ENCODE measurements at regions not wholly inside any gene's neighbourhood (a gene's known extent, or its start where the extent isn't known, plus 50 kb on each side); places are given as distances from the start of the nearest gene placed in this dataset.

DNA sequence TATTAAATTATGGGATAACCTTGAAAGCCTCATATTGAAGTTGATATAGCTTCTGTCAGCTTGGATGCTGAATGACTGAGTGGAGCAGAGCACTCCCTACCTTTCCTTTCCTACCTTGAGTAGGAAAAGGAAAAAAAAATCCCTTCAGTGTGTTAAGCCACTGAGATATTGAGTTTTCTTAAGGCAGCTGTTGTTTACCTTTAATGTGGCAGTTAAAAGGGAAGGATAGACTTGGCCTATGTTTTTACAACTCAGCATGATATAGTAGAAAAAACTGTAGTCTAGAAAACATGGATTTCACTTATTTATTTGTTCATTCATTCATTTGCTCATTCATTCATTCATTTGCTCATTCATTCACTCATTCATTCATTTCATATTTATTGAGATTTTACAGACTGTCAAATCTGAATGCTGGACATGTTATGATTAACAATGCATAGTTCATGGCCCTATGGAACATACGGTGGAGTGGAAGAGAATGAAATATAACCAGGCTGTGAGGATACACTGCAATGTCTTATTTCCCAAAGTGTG lies 131.5 kb upstream of the MAN1A1 start:
- peaks cover 14% of the 10 kb centered on the region for H3K4me1 ChIP-seq (ENCODE audit: control insufficient read depth, insufficient read depth, low read length, unreplicated experiment)
- H2AFZ ChIP-seq (ENCODE audit: low read length, unreplicated experiment) = no peak overlapping the region
- H3K79me2 ChIP-seq (ENCODE audit: control insufficient read depth, insufficient read depth, low read length, unreplicated experiment) = no peaks in the 10 kb centered on the region
- no peak overlapping the region for H3K27ac ChIP-seq (ENCODE audit: low read depth, low read length)
- H3K27me3 ChIP-seq (ENCODE audit: insufficient read depth, low read length) = no peaks in the 10 kb centered on the region
- H3K36me3 ChIP-seq (ENCODE audit: insufficient read depth, low read length) = no peaks in the 10 kb centered on the region
- no peak overlapping the region for H3K4me3 ChIP-seq (ENCODE audit: low read depth, low read length)

DNA sequence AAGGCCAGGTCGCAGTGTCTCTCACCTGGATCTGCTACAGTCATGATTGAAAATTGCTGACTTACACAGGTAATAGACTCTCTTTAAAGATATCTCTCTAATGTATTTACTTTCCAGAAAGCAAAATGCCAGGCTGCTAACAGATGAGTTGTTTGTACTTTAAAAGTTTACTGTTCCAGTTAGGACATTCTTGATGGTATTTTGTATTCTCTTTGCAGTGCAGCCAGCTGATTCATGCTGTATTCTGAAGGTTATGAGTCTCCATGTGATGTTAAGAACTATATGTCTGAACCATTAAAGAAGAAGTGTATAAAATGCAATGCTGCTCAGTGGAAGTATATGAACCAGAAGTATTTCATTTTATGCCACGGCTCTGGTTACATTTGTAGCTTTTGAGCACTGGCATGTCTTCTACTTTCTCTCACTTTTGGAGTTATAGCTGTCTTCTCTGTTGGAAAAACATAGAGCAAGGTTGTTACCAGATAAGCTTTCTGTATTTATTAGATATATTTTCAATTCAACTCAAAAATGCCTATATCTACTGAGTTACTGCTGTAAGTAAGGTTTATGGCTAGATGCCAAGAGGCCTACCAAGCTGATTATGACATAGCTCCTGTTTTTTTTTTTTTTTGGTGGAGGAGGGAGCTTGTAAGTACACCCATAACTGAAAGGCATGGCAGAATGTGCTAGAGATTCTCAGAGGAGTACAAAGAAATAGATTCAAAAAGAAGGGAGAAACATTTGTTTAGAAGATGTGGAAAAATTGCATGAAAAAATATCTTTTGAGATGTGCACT lies 130.5 kb upstream of the MAN1A1 start:
- no peak overlapping the region for H3K4me3 ChIP-seq (ENCODE audit: low read depth, low read length)
- H3K4me1 ChIP-seq (ENCODE audit: control insufficient read depth, insufficient read depth, low read length, unreplicated experiment) = peaks cover 14% of the 10 kb centered on the region
- H3K27ac ChIP-seq (ENCODE audit: low read depth, low read length) = no peak overlapping the region
- H2AFZ ChIP-seq (ENCODE audit: low read length, unreplicated experiment) = no peak overlapping the region
- H3K27me3 ChIP-seq (ENCODE audit: insufficient read depth, low read length) = no peaks in the 10 kb centered on the region
- H3K36me3 ChIP-seq (ENCODE audit: insufficient read depth, low read length) = no peaks in the 10 kb centered on the region
- no peaks in the 10 kb centered on the region for H3K79me2 ChIP-seq (ENCODE audit: control insufficient read depth, insufficient read depth, low read length, unreplicated experiment)

DNA sequence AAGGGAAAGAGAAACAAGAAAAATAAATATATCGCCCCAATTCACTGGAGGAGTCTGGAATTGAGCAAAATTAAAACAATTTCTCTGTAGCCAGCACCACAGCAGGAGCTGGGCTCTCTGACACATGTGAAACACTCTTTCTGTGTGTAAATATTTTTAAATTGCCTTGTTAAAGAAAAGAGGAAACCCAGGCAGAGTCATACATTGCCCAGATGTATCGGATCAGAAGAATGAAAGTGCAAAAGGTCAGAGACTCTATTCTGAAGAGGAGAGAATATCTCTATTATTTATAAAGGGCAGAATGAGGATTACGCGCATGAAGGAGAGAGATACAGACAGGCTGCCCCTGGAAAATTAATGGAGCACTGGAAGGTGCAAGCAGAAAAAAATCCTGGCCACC lies 127.0 kb upstream of the MAN1A1 start:
- peaks cover 7% of the 10 kb centered on the region for H3K4me1 ChIP-seq (ENCODE audit: control insufficient read depth, insufficient read depth, low read length, unreplicated experiment)
- H2AFZ ChIP-seq (ENCODE audit: low read length, unreplicated experiment) = no peak overlapping the region
- H3K27me3 ChIP-seq (ENCODE audit: insufficient read depth, low read length) = no peaks in the 10 kb centered on the region
- H3K27ac ChIP-seq (ENCODE audit: low read depth, low read length) = no peak overlapping the region
- no peaks in the 10 kb centered on the region for H3K36me3 ChIP-seq (ENCODE audit: insufficient read depth, low read length)
- H3K79me2 ChIP-seq (ENCODE audit: control insufficient read depth, insufficient read depth, low read length, unreplicated experiment) = no peaks in the 10 kb centered on the region
- H3K4me3 ChIP-seq (ENCODE audit: low read depth, low read length) = no peak overlapping the region

DNA sequence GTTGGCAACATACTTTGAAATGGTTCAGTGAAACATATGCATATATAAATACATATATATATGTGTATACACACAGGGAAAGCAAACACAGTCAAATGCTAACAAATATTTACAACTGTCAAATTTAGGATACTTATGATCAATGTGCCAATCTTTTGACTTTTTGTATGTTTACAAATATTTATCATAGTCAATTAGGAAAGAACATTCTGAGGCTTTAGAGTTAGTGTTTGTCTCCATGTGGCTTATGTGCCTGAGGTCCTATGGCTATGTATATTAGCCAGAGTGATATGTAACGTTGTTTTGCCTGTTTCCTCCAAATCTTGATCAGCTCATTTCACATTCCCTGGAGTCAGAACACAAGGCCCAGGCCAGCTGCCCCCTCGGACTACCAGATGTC lies 126.5 kb upstream of the MAN1A1 start:
- Histone ChIP-seq H2AFZ (ENCODE audit: low read length, unreplicated experiment) (no peak overlapping the region), H3K27ac (ENCODE audit: low read depth, low read length) (no peak overlapping the region), H3K4me1 (ENCODE audit: control insufficient read depth, insufficient read depth, low read length, unreplicated experiment) (peaks cover 7% of the 10 kb centered on the region)

DNA sequence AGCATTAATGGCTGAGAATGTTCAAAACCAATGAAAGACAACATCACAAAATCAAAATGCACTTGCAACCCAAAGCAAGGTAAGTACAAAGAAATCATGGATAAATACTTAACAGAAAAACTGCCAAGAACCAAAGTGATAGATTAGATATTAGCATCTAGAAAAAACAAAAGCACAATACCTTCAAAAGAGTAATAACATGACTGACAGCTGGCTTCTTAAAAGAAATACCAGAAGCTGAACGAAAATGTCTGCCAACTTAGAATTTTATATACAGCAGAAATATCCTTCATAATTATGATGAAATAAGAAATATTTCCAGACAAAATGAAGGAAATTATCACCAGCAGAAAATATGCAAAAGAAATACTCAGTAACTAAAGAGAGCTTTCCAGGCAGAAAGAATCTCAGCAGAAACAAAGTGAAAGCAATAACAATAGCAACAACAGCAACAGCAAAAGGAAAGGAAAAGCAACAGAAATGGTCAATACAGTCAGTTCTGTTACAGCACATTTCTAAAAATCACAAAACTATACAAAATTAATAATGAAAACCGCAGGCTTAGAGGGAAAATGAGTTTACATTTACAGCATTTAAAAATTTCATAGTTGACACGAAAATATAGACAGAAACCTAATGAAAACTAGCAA lies 121.5 kb upstream of the MAN1A1 start:
- H3K4me1 ChIP-seq (ENCODE audit: control insufficient read depth, insufficient read depth, low read length, unreplicated experiment) = peaks cover 5% of the 10 kb centered on the region
- no peak overlapping the region for H3K27ac ChIP-seq (ENCODE audit: low read depth, low read length)
- no peaks in the 10 kb centered on the region for H3K27me3 ChIP-seq (ENCODE audit: insufficient read depth, low read length)
- peak overlapping the region; percentile 57 for H2AFZ ChIP-seq (ENCODE audit: low read length, unreplicated experiment)
- peak overlapping the region; percentile 47 for H3K4me3 ChIP-seq (ENCODE audit: low read depth, low read length)
- H3K36me3 ChIP-seq (ENCODE audit: insufficient read depth, low read length) = no peaks in the 10 kb centered on the region
- H3K79me2 ChIP-seq (ENCODE audit: control insufficient read depth, insufficient read depth, low read length, unreplicated experiment) = no peaks in the 10 kb centered on the region

More for the DNA sequence above, 126.5 kb upstream of the MAN1A1 start:
- no peak overlapping the region for H3K4me3 ChIP-seq (ENCODE audit: low read depth, low read length)
- no peaks in the 10 kb centered on the region for H3K79me2 ChIP-seq (ENCODE audit: control insufficient read depth, insufficient read depth, low read length, unreplicated experiment)
- H3K27me3 ChIP-seq (ENCODE audit: insufficient read depth, low read length) = no peaks in the 10 kb centered on the region
- H3K36me3 ChIP-seq (ENCODE audit: insufficient read depth, low read length) = no peaks in the 10 kb centered on the region

DNA sequence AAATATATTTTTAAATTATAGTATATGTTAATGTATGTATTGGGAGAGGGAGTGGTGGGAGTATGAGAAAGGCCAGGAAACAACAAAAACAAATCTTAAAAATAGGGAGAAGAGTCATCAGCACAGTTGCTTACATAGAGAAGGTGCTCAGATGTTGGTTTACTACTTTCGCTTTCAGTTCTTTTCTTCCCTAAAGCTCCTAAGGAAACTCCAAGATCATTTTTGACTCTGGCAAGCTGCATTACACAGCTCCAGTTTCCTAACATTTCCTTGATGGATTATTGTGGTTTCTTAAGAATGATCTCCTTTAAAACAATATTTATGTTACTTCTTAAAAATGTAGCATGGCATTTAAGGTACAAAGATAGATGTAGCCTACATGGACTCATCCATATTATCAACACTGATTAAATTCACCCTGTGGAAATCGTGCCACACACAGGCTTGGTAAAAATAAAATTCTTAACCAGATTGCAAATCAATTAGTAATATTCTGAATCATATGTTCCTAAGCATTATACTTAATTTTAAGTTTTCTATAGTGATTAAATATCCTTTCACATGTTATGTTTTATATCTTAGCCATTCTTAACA lies 118.0 kb upstream of the MAN1A1 start:
- Histone ChIP-seq H3K36me3 (ENCODE audit: insufficient read depth, low read length) (no peaks in the 10 kb centered on the region), H3K4me3 (ENCODE audit: low read depth, low read length) (peak overlapping the region; percentile 65), H3K27ac (ENCODE audit: low read depth, low read length) (peak overlapping the region; percentile 21), H3K79me2 (ENCODE audit: control insufficient read depth, insufficient read depth, low read length, unreplicated experiment) (no peaks in the 10 kb centered on the region), H2AFZ (ENCODE audit: low read length, unreplicated experiment) (peak overlapping the region; percentile 52), H3K4me1 (ENCODE audit: control insufficient read depth, insufficient read depth, low read length, unreplicated experiment) (peaks cover 5% of the 10 kb centered on the region), H3K27me3 (ENCODE audit: insufficient read depth, low read length) (no peaks in the 10 kb centered on the region)

DNA sequence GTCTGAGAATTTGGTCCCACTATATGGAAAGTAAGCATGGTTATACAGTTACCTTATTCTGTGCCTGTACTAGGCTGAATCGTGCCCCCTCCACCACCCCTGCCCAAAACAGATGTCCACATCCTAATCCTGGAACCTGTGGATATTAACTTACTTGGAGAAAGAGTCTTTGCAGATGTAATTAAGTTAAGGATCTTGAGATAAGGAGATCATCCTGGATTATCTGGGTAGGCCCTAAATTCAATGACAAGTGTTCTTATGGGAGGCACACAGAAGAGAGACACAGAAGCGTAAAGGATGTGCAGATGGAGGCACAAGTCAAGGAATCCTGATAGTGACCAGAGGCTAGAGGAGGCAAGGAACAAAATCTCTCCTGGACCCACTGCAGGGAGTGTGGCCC lies 116.7 kb upstream of the MAN1A1 start:
- Histone ChIP-seq H3K79me2 (ENCODE audit: control insufficient read depth, insufficient read depth, low read length, unreplicated experiment) (no peaks in the 10 kb centered on the region), H2AFZ (ENCODE audit: low read length, unreplicated experiment) (peak overlapping the region; percentile 56), H3K36me3 (ENCODE audit: insufficient read depth, low read length) (no peaks in the 10 kb centered on the region), H3K27ac (ENCODE audit: low read depth, low read length) (no peak overlapping the region), H3K4me3 (ENCODE audit: low read depth, low read length) (no peak overlapping the region), H3K27me3 (ENCODE audit: insufficient read depth, low read length) (no peaks in the 10 kb centered on the region), H3K4me1 (ENCODE audit: control insufficient read depth, insufficient read depth, low read length, unreplicated experiment) (peaks cover 5% of the 10 kb centered on the region)

DNA sequence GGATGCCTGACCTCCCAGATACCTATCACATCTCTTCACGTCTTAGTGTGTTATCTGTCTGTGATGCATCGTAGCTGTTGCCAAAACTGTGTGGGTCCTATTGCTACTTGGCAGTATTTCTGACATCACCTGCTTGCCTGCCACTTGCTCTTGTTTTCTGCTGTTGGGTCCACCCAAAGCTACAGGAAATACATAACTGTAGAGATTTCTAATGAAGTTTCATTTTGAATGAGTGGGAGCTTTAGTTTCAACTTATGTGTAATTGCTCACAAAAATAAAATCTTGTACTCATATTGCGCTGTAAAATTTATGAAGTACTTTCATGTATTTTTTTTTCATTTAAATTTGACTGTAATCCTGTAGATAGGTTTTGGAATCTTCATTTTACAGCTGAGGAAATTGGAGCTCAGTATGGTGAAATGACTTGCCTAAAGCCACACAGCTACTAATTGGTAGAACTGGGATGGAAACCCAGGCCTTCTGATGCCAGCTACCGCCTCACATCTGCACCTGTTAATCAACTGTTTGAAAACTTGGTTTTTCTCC lies 113.6 kb upstream of the MAN1A1 start:
- Histone ChIP-seq H3K4me3 (ENCODE audit: low read depth, low read length) (no peak overlapping the region), H3K79me2 (ENCODE audit: control insufficient read depth, insufficient read depth, low read length, unreplicated experiment) (no peaks in the 10 kb centered on the region), H2AFZ (ENCODE audit: low read length, unreplicated experiment) (no peak overlapping the region), H3K36me3 (ENCODE audit: insufficient read depth, low read length) (no peaks in the 10 kb centered on the region), H3K4me1 (ENCODE audit: control insufficient read depth, insufficient read depth, low read length, unreplicated experiment) (peaks cover 2% of the 10 kb centered on the region), H3K27ac (ENCODE audit: low read depth, low read length) (no peak overlapping the region), H3K27me3 (ENCODE audit: insufficient read depth, low read length) (no peaks in the 10 kb centered on the region)

DNA sequence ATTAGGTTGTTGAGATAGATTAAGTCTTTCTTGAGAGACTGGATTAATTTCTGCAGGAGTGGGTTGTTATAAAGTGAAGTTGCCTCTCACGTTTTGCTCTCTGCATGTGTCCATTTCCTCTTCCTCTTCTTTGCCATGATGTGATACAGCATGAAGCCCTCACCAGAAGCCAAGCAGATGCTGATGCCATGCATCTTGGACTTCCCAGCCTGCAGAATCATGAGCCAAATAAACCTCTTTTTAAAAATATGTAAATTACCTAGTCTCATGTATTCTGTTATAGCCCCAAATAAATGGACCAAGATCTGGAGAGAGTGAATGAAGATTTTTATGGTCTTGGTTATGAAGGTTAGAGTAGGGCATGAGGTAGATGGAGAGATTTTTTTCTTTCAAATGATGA lies 111.6 kb upstream of the MAN1A1 start:
- no peak overlapping the region for H3K27ac ChIP-seq (ENCODE audit: low read depth, low read length)
- no peaks in the 10 kb centered on the region for H3K4me1 ChIP-seq (ENCODE audit: control insufficient read depth, insufficient read depth, low read length, unreplicated experiment)
- no peaks in the 10 kb centered on the region for H3K27me3 ChIP-seq (ENCODE audit: insufficient read depth, low read length)
- H3K36me3 ChIP-seq (ENCODE audit: insufficient read depth, low read length) = no peaks in the 10 kb centered on the region
- no peaks in the 10 kb centered on the region for H3K79me2 ChIP-seq (ENCODE audit: control insufficient read depth, insufficient read depth, low read length, unreplicated experiment)
- H2AFZ ChIP-seq (ENCODE audit: low read length, unreplicated experiment) = no peak overlapping the region
- H3K4me3 ChIP-seq (ENCODE audit: low read depth, low read length) = no peak overlapping the region

DNA sequence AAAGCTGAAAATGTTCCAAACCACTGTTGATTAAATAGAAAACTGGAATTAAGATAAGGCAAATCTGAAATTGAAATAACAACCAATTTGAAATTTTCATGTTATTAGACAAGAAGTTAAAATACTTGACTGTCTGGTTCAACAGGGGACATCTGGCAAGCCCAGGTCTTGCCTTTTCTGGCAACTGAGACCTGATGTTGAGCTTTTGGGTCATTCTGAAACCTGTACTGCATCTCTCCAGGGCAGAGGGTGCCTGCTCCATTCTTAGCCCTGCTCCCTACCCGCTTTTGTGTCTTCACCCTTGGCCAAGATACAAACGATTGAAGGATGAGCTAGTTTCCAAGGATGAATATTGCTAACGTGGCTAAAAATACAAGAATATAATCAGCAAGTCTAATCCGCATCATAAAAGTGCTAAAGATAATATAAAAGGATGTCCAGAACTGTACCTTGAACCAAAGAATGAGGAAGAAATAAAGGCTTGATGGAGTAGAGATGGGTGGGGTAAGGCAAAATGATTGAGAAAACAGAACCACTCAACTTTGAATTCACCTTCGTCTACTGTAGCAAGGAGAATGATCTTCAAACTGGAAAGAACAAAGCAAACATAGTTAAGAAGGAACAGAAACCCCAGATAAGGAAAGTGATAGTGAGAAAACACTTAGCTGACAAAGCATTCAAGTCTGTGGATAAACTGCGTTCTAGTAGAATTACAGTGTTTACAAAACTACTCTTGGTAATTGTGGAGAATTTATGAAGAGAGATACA lies 109.8 kb upstream of the MAN1A1 start:
- Histone ChIP-seq H2AFZ (ENCODE audit: low read length, unreplicated experiment) (no peak overlapping the region), H3K27me3 (ENCODE audit: insufficient read depth, low read length) (no peaks in the 10 kb centered on the region), H3K79me2 (ENCODE audit: control insufficient read depth, insufficient read depth, low read length, unreplicated experiment) (no peaks in the 10 kb centered on the region), H3K4me1 (ENCODE audit: control insufficient read depth, insufficient read depth, low read length, unreplicated experiment) (peaks cover 3% of the 10 kb centered on the region), H3K4me3 (ENCODE audit: low read depth, low read length) (no peak overlapping the region), H3K27ac (ENCODE audit: low read depth, low read length) (no peak overlapping the region), H3K36me3 (ENCODE audit: insufficient read depth, low read length) (no peaks in the 10 kb centered on the region)
